Activated B cell treated with CpG ODN at 0.5 μM for 24 hours (primary cell): ENCODE measurements at regions not wholly inside any gene's neighbourhood (a gene's known extent, or its start where the extent isn't known, plus 50 kb on each side); places are given as distances from the start of the nearest gene placed in this dataset.
A peak's percentile ranks its signal among the peaks of the same experiment; 100 is the strongest.
"Not testable (repeated sequence)": the region's sequence is repeated elsewhere in the genome, so short reads cannot be mapped to it uniquely, and the experiment has no call there.

Experiments used
- ATAC-seq: fragments of 200-7000 bp; cut with Tn5 transposase; one replicate; pipeline ENCODE4 v1.10.0; 2021; ENCODE audit warnings: low read depth, mild to moderate bottlenecking, moderate library complexity
- CTCF ChIA-PET: fragments of 350-600 bp; sonication (Branson Sonifier 250); formaldehyde crosslinking; loops from one replicate; lab custom pipeline; 2021; ENCODE audit warnings: antibody characterized with exemption; lab: Charles Lee
- POLR2A ChIA-PET: fragments of 350-600 bp; sonication (Branson Sonifier 250); formaldehyde crosslinking; loops from one replicate; lab custom pipeline; 2021; ENCODE audit warnings: antibody characterized with exemption; lab: Charles Lee
- DNase-seq: peaks from one replicate; pipeline ENCODE4 v3.0.0; 2022
- H3K27ac Mint-ChIP-seq: one replicate; pipeline ENCODE4 v1.8.0; 2020; ENCODE audit warnings: mixed read lengths
- H3K27me3 Mint-ChIP-seq: one replicate; pipeline ENCODE4 v1.8.0; 2021; ENCODE audit warnings: mixed read lengths
- H3K36me3 Mint-ChIP-seq: one replicate; pipeline ENCODE4 v1.8.0; 2021; ENCODE audit warnings: low read depth, mixed read lengths
- H3K4me1 Mint-ChIP-seq: one replicate; pipeline ENCODE4 v1.8.0; 2021; ENCODE audit warnings: mixed read lengths
- H3K4me3 Mint-ChIP-seq: one replicate; pipeline ENCODE4 v1.8.0; 2020; ENCODE audit warnings: mild to moderate bottlenecking, mixed read lengths
- H3K9me3 Mint-ChIP-seq: one replicate; pipeline ENCODE4 v1.8.0; 2020; ENCODE audit warnings: mixed read lengths
- intact Hi-C: fragments of 100-400 bp; cut with micrococcal nuclease; formaldehyde crosslinking; loops from one replicate; pipeline ENCODE4 v1.15.1; 2024
- TF ChIP-seq, protein P1 (sequence below): fragments of 200-600 bp; IDR thresholded peaks from one replicate; pipeline ENCODE4 v1.8.0; 2022; ENCODE audit warnings: antibody characterized with exemption, mild to moderate bottlenecking

DNA sequence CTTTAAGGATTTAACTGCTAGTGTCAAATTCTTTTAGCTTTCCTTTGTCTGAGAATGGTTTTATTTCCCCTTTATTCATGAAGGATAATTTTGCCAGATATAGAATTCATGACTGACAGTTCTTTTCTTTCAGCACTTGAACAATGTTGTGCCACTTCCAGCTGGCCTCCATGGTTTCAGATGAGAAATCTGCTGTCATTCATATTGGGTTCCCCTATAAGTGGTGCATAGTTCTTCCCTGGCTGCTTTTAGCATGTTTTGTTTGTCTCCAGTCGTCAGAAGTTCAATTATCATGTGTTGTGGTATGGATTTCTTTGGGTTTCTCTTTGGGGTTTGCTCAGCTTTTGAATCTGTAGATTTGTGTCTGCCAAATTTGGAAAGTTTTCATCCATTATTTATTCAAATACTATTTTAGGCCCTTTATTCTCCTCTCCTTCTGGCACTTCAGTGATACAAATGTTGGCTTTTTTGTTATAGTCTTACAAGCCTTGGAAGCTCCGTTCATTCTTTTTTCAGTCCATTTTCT, 76.3 kb upstream of the TGM3 start:
- H3K4me1 Mint-ChIP-seq = peaks cover 33% of the 10 kb centered on the region
- intact Hi-C loops = no loop called here
- no peak overlapping the region for H3K4me3 Mint-ChIP-seq
- ChIA-PET CTCF (interaction anchor here (1.8 to 3.0 kb wide), 2 partner anchors 12 to 17 kb away, joined by 4 to 18 read pairs; no protein-coding TSS in a partner anchor), POLR2A (no interaction called here)
- peaks cover 8% of the 10 kb centered on the region for H3K9me3 Mint-ChIP-seq
- H3K27ac Mint-ChIP-seq = peak overlapping the region; percentile 97
- ATAC-seq (no peak), DNase-seq (no peak)
- H3K27me3 Mint-ChIP-seq = no peaks in the 10 kb centered on the region
- peaks cover 5% of the 10 kb centered on the region for H3K36me3 Mint-ChIP-seq
- TF ChIP-seq, protein P1, sequence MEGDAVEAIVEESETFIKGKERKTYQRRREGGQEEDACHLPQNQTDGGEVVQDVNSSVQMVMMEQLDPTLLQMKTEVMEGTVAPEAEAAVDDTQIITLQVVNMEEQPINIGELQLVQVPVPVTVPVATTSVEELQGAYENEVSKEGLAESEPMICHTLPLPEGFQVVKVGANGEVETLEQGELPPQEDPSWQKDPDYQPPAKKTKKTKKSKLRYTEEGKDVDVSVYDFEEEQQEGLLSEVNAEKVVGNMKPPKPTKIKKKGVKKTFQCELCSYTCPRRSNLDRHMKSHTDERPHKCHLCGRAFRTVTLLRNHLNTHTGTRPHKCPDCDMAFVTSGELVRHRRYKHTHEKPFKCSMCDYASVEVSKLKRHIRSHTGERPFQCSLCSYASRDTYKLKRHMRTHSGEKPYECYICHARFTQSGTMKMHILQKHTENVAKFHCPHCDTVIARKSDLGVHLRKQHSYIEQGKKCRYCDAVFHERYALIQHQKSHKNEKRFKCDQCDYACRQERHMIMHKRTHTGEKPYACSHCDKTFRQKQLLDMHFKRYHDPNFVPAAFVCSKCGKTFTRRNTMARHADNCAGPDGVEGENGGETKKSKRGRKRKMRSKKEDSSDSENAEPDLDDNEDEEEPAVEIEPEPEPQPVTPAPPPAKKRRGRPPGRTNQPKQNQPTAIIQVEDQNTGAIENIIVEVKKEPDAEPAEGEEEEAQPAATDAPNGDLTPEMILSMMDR = no peak

DNA sequence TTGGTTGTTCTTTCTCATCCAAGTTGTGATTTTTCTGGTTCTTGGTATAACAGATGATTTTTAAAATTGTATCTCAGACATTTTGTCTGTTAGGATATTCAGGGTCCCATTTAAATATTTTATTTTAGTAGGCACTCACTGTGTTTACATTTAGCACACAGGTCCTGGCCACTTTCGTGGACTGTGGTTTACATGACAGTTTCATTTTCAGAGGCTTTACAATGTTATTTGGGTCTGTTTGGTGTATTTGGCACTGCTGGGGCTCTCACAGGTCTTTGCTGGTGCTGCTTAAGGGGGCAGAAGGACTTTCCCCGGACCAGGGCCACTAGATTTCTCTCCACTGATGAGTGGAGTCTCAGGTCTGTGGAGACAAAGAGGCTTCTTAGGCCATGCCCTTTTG, 75.5 kb upstream of the TGM3 start:
- TF ChIP-seq, protein P1 = no peak
- Mint-ChIP-seq H3K27ac (peak overlapping the region; percentile 53), H3K36me3 (peaks cover 5% of the 10 kb centered on the region), H3K4me1 (peaks cover 33% of the 10 kb centered on the region), H3K4me3 (no peak overlapping the region), H3K9me3 (peaks cover 8% of the 10 kb centered on the region), H3K27me3 (no peaks in the 10 kb centered on the region)
- ChIA-PET CTCF (interaction anchor here (1.8 to 3.0 kb wide), 2 partner anchors 13 to 16 kb away, joined by 4 to 18 read pairs; no protein-coding TSS in a partner anchor), POLR2A (no interaction called here)
- ATAC-seq (no peak), DNase-seq (no peak)
- intact Hi-C loops = no loop called here

DNA sequence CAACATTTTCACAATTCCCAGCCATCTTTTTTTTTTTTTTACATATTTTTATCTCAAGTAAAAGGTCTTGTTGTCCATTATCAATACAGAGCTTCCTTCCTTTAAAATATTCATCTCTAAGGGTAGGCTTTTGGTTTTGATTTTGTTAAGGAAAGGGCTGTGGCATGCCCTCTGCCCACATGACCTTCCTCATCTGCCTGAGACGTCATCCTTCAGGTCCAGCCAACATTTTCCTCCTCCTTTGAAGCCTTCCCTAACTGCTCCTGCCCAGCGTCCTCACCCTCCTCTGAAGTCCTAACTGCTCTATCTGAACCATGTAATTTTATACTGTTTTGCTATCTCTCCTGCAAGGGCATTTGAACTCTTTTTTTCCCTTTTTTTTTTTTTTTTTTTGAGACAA, 73.9 kb upstream of the TGM3 start:
- Mint-ChIP-seq H3K27me3 (no peaks in the 10 kb centered on the region), H3K4me1 (peaks cover 27% of the 10 kb centered on the region), H3K36me3 (peaks cover 5% of the 10 kb centered on the region), H3K27ac (no peak overlapping the region), H3K9me3 (peaks cover 8% of the 10 kb centered on the region), H3K4me3 (no peak overlapping the region)
- ATAC-seq (no peak), DNase-seq (no peak)
- intact Hi-C loops = no loop called here
- TF ChIP-seq, protein P1 = no peak
- ChIA-PET POLR2A (no interaction called here), CTCF (no interaction called here)

DNA sequence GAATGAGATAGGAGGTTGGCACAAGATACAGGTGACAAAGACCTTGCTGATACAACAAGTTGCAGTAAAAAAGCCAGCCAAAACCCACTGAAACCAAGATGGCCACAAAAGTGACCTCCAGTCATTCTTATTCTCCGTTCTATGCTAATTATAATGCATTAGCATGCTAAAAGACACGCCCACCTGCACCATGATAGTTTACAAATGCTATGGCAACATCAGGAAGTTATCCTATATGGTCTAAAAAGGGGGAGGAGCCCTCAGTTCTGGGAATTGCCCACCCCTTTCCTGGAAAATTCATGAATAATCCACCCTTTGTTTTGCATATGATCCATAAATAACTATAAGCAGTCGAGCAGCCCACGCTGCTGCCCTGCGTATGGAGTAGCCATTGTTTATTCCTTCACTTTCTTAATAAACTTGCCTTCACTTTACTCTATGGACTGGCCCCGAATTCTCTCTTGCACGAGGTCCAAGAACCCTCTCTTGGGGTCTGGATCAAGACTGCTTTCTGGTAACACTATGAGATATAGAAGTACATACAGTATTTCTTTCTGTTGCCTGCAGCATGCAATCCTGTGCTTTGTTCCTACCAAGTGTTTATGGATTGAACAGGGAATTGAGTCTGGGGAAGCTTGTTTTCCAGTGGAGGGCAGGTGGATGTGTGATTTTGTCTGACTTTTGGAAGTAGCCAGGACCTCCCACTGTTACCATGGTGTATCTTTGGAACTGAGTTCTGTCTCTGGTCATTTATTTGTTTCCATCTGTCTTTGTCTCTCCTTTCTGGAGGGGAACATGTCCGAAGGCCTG, 72.0 kb upstream of the TGM3 start:
- DNase-seq = no peak
- H3K9me3 Mint-ChIP-seq = peaks cover 6% of the 10 kb centered on the region
- H3K36me3 Mint-ChIP-seq = peaks cover 5% of the 10 kb centered on the region
- no peak for ATAC-seq
- CTCF ChIA-PET = no interaction called here
- H3K4me1 Mint-ChIP-seq = peaks cover 12% of the 10 kb centered on the region
- TF ChIP-seq, protein P1 = no peak
- intact Hi-C loops = no loop called here
- POLR2A ChIA-PET = no interaction called here
- H3K4me3 Mint-ChIP-seq = no peak overlapping the region
- H3K27ac Mint-ChIP-seq = no peak overlapping the region
- H3K27me3 Mint-ChIP-seq = no peaks in the 10 kb centered on the region

DNA sequence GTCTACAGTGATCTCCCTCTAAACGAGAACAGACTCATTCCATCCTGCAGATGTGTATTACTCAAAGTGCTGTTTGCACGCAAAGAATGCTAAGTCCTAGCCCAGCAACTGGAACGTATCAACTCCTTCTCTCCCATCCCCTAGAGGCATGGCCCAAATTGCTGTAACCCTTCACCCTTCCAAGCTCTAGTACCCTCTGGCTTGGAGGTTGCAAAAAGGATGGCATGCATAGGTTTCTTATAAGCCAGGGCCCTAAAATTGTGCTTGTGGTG, 71.5 kb upstream of the TGM3 start:
- Mint-ChIP-seq H3K4me3 (no peak overlapping the region), H3K4me1 (peaks cover 7% of the 10 kb centered on the region), H3K27ac (no peak overlapping the region), H3K9me3 (peaks cover 6% of the 10 kb centered on the region), H3K36me3 (peaks cover 5% of the 10 kb centered on the region), H3K27me3 (no peaks in the 10 kb centered on the region)
- intact Hi-C loops = no loop called here
- ChIA-PET CTCF (no interaction called here), POLR2A (no interaction called here)
- ATAC-seq (no peak), DNase-seq (no peak)
- TF ChIP-seq, protein P1 = no peak

DNA sequence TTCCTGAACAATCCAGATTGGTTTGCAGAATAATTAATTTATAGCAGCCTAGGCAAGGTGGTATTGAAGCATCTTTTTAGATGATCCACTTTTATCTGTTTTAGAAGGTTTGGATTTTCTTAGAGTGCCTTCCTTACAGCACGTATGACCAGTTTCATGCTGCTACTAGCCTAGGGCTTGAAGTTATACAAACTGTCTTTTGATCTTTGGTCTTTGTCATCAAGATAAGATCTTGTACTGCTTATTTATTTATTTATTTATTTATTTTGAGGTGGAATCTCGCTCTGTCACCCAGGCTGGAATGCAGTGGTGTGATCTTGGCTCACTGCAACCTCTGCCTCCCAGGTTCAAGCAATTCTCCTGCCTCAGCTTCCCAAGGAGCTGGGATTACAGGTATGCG, 68.5 kb upstream of the TGM3 start:
- intact Hi-C loops, DNase-seq, CTCF ChIA-PET, H3K4me1 Mint-ChIP-seq, POLR2A ChIA-PET, H3K4me3 Mint-ChIP-seq, H3K36me3 Mint-ChIP-seq, H3K27me3 Mint-ChIP-seq, H3K9me3 Mint-ChIP-seq, H3K27ac Mint-ChIP-seq, ATAC-seq: not testable (repeated sequence)
